ENCODE measurements at regions not wholly inside any gene's neighbourhood (a gene's known extent, or its start where the extent isn't known, plus 50 kb on each side); places are given as distances from the start of the nearest gene placed in this dataset.

DNA sequence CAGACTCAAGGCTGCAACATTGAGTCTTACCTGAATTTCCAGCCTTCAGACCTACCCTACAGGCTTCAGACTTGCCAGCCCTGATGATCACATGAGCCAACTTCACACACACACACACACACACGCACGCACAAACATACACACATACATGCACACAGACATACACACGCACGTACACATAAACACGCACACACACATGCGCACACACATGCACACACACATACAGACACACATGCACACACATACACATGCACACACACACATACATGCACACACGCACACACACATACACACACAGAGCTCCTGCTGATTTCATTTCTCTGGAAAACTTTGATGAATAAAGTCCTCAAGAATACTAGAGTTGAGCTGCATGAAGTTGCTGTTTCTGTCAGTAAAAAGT, 78.3 kb upstream of the SLC2A1 start:
- TF ChIP-seq, protein P1, sequence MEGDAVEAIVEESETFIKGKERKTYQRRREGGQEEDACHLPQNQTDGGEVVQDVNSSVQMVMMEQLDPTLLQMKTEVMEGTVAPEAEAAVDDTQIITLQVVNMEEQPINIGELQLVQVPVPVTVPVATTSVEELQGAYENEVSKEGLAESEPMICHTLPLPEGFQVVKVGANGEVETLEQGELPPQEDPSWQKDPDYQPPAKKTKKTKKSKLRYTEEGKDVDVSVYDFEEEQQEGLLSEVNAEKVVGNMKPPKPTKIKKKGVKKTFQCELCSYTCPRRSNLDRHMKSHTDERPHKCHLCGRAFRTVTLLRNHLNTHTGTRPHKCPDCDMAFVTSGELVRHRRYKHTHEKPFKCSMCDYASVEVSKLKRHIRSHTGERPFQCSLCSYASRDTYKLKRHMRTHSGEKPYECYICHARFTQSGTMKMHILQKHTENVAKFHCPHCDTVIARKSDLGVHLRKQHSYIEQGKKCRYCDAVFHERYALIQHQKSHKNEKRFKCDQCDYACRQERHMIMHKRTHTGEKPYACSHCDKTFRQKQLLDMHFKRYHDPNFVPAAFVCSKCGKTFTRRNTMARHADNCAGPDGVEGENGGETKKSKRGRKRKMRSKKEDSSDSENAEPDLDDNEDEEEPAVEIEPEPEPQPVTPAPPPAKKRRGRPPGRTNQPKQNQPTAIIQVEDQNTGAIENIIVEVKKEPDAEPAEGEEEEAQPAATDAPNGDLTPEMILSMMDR (IDR thresholded peaks at IDR 0.05): no peak
- no peak for TF ChIP-seq POLR2A (IDR thresholded peaks at IDR 0.05)

Data from vagina (tissue), 2 donors.